HG03135 (cell line): ENCODE measurements at regions not wholly inside any gene's neighbourhood (a gene's known extent, or its start where the extent isn't known, plus 50 kb on each side); places are given as distances from the start of the nearest gene placed in this dataset.
"Not testable (repeated sequence)": the region's sequence is repeated elsewhere in the genome, so short reads cannot be mapped to it uniquely, and the experiment has no call there.

Experiments
- ATAC-seq: cut with Tn5 transposase; IDR thresholded peaks from one replicate; pipeline ENCODE4 v1.9.1; 2021; ENCODE audit warnings: mild to moderate bottlenecking, moderate library complexity; ENCODE audit not compliant: unreplicated experiment

DNA sequence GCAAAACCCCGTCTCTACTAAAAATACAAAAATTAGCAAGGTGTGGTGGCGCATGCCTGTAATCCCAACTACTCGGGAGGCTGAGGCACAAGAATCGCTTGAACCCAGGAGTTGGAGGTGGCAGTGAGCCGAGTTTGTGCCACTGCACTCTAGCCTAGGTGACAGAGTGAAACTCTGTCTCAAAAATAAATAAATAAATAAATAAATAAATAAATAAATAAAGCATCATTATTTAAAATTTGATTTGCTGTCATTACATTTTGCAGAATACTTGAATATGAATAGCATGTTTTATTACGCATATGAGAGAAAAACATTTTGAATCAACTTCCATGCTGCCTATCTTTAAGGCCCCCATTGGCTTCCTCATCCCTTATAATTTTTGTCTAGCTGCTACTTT, 53.4 kb upstream of the MED14 start:
- not testable (repeated sequence) for ATAC-seq

GRCh38 chrX:40792433-40792832, 57.1 kb upstream of the MED14 start:
- ATAC-seq: no peak

DNA sequence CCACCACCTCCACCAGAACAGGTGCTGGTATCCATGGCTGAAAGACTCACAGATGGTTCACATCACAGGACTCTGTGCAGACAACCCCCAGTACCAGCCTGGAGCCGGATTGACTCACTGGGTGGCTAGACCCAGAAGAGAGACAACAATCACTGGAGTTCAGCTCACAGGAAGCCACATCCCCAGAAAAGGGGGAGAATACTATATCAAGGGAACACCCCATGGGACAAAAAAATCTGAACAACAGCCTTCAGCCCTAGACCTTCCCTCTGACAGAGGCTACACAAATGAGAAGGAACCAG, 59.4 kb upstream of the MED14 start:
- not testable (repeated sequence) for ATAC-seq

DNA sequence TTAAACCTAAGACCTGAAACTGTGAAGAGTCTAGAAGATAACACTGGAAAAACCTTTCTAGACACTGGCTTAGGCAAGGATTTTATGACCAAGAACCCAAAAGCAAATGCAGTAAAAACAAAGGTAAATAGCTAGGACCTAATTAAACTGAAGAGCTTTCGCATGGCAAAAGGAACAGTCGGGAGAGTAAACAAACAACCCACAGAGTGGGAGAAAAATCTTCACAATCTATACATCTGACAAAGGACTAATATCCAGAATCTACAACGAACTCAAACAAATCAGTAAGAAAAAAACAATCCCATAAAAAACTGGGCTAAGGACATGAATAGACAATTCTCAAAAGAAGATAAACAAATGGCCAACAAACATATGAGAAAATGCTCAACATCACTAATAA, 64.4 kb upstream of the MED14 start:
- ATAC-seq: not testable (repeated sequence)

GRCh38 chrX:40805404-40805803, 70.1 kb upstream of the MED14 start:
- no peak for ATAC-seq

DNA sequence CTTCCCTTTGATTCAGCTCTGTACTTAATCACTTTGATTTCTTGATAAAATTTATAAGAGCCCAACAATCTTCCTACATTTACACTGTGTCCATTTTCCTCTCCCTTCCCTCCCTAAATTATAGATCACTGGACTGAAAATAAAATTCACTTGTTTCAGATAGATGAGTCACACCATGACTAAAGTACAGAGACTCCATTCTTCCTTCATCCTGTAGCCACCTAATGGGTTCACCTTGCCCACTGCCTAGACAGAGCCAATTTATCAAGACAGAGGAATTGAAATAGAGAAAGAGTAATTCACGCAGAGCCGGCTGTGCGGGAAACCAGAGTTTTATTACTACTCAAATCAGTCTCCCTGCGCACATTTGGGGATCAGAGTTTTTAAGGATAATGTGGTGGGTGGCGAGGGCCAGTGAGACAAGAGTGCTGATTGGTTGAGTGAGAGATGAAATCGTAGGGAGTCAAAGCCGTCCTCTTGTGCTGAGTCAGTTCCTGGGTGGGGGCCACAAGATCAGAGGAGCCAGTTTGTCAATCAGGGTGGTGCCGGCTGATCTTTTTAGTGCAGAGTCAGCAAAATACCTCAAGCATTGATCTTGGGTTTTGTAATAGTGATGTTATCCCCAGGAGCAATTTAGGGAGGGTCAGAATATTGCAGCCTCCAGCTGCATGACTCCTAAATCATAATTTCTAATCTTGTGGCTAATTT, 71.3 kb upstream of the MED14 start:
- ATAC-seq: no peak

DNA sequence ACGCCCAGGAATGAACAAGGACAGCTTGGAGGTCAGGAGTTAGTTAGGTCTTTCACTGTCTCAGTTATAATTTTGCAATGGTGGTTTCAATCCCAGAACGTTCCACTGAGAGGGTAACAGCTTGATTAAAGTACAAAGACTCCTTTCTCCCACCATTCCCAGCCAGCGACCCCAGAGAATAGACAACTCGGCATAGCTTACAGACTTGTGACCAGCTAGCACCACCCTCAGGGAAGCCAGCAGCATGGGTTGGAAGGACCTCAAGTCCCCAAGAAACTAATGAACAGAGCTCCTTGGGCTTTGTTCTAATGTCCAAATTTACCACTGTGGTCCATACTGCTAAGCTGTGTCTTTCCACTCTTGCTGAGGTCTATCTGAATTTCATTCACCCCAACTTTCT, 72.0 kb upstream of the MED14 start:
- no peak for ATAC-seq

- ATAC-seq: no peak
These were observed 72.9 kb upstream of the MED14 start for GRCh38 chrX:40808203-40808602.

DNA sequence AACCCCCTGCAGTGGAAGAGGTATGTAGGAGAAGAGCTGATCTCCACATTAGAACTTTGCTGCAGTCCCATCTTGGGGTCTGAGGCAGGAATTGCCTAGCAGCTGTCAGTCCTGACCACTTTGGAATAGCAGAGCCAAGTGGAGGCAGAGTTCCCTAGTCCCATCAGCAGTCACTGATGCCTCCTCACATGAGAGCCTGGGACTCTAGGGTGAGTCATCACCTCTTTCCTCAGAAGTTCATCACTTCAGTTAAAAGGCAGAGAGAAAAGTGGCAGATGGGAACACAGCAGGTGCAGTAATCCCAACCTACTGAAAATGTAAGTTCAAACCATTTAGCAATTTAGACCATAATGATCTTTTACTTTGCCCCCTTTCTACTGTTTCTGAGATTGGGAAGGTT, 73.9 kb upstream of the MED14 start:
- no peak for ATAC-seq

DNA sequence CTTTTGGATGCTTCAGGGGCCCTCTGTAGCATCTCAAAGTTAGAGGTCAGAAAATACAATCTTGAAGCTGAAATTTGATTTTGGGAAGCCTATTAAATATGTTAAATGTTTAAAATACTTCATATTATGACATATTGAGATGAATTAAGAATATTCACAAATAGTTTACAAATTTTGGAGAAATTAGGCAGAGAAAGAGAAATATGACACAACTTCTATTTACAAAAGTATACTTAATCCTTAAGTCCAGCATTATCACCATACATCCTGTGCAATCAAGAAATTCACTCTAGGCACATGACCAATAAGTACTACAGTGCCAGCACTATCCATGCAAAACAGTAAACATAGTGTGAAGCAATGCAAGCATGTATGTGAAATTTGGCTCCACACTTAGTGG, 79.7 kb upstream of the MED14 start:
- not testable (repeated sequence) for ATAC-seq

DNA sequence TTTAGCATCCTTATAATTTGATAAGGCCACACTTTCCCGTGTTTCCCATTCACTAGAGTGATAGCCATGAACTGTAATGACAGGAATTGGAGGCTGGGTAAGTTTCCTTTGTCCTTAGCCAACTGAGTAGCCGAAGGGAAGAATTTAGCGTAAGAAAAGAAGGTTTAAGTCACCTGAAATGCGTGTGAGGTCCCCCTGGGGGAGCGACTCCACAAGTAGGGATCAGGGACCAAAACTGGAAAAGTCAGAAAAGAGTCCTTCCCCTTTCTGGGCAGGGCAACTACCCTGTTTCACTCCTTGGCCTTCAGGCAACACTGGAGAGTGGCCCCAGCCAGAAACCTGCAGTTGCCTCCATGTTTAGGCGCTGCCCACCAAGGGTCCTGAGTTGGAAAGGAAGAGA, 81.6 kb upstream of the MED14 start:
- no peak for ATAC-seq

- no peak for ATAC-seq
These were observed 82.9 kb upstream of the MED14 start for GRCh38 chrX:40818236-40818635.

DNA sequence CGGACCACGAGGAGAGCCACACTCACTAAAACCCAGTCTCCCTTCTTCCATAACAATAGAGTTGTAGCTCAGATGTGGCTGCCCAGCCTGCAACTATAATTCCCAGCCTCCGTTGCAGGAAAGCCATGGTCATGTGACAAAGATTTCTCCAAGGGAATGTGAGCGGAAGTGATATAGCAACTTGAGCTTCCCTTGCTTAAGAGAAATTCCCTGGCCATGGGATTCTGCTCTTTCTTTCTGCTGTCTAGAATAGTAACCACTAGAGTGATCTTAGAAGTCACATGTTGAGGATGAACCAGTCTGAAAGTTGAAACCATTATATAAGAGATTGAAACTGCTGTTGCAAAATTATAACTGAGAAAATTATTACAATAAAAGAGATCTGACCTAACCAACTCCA, 86.4 kb upstream of the MED14 start:
- no peak for ATAC-seq

GRCh38 chrX:40827331-40827730, 92.0 kb upstream of the MED14 start:
- ATAC-seq: no peak

- no peak for ATAC-seq
These were observed 96.4 kb upstream of the MED14 start for GRCh38 chrX:40831750-40832149.

DNA sequence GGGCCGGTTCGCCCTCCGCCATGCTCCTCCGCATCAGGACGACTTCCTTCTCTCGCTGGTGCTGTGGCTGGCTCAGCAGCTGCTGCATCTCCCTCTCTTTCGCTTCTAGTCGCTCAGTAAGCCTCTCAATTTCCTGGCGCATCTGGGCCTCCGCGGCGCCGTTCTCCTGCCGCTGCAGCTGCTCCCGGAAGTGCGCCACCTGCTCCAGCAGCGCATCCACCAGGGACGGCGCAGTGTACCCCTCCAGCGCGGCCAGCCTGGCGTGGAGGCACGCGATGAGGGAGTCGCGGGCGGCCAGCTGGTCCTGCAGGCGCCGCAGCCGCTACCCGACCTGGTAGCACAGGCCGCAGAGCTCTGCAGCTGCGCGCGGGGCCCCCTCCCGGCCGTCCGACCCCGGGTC, 97.4 kb upstream of the MED14 start:
- no peak for ATAC-seq

DNA sequence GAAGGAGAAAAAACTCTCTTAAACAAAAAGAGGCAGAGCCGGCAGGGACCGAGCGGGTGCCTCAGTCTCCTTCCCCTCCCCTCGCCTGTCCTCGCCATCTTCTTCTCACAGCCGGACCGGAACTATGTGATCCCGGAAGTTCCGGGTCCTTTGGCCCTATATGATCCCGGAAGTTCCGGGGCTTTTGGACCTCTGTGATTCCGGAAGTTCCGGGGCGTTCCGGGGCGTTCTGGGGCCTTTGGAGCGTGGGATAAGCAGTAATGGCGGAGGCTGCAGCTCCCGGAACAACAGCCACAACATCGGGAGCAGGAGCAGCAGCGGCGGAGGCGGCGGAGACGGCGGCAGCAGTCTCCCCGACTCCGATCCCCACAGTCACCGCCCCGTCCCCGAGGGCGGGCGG, 98.9 kb upstream of the MED14 start:
- ATAC-seq: no peak

- ATAC-seq: no peak
These were observed 100.2 kb upstream of the MED14 start for GRCh38 chrX:40835526-40835925.

DNA sequence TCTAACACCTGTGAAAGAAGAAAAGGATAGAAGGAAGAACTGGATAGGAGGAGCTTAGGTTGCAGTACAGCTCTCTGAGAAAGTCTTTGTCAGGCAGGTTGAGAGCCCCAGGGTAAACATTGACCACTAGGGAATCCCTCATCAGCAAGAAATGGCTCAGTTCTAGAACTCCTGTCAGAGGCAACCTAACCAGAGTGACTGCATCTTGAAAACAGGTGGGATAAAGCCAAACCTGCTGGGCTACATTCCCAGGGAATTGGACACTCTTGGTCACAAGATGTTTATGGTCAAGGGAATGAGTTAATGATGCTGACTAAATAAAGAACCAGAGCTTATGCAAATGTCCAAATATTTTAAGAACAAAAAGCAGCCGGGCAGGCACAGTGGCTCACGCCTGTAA, 108.3 kb upstream of the MED14 start:
- ATAC-seq: no peak

- no peak for ATAC-seq
These were observed 109.1 kb upstream of the MED14 start for GRCh38 chrX:40844471-40844870.

DNA sequence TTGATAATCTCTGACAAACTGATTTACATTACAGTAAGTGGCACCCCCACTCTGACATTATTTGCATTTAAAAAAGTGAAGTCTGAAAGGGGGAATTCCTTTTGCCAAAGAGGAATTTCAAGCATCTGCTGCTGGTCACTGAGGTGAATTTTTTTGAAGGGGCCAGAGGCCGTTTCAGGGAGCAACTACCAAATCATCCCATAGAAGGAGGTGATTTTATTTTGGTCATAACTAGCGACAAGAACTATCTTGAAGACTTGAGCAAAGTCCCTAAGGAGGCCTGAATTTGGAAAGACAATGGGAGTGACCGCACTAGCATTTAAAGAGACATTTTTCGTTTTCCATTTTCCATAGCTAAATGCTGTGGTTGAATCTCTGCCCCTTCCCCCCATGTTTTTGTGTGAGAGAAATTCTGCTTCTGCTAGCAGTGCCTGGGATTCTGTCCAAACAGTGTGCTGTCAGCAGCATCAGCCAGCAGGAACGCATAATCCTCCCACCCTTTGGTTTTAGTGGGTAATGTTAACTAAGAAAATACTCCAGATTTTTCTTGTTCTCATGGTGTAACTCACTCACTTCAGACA, 110.1 kb upstream of the MED14 start:
- no peak for ATAC-seq

DNA sequence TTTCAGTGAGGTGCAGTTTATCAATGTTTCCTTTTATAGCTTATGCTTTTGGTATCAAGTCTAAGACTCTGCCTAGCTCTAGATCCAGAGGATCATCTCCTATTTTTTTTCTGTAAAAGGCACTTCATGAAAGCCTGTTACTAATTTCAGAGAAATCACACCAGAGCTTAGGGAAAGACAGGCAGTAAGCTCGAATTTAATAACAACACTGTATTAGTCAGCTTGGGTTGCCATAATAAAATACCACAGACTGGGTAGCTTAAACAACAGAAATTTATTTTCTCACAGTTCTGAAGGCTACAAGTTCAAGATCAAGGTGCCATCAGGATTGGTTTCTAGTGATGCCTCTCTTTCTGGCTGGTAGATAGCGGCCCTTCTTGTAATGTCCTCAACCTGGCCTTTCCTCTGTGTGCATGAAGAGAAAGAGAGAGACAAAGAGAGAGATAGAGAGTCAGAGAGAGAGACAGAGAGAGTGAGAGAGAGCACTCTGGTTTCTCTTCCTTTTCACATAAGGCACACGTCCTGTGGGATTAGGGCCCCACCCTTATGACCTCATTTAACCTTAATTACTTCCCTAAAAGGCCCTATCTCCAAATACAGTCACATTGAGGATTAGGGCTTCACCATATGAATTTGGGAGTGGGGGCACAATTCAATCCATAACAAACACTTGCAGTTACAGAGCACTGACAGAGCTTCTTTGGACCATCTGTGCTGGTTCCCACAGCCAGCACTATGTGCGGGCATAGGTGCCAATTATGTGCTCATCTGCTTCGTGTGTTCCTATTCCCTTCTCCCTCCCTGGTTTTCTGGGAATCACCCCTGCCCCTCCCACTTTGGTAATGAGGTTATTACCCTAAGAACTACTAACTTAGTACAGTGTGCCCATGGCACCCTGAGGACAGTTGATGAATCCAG, 114.8 kb upstream of the MED14 start:
- no peak for ATAC-seq
